HT1080 (cell line): ENCODE measurements at regions not wholly inside any gene's neighbourhood (a gene's known extent, or its start where the extent isn't known, plus 50 kb on each side); places are given as distances from the start of the nearest gene placed in this dataset.
A peak's percentile ranks its signal among the peaks of the same experiment; 100 is the strongest.
"Not testable (repeated sequence)": the region's sequence is repeated elsewhere in the genome, so short reads cannot be mapped to it uniquely, and the experiment has no call there.

ENCODE experiments used
- DNase-seq: peaks from one replicate; pipeline ENCODE4 v3.0.0-alpha.2; 2015; ENCODE audit warnings: low read depth

- DNase-seq = no peak
Observed at GRCh38 chr11:25755918-25756584, 575.9 kb upstream of the ANO3 start.

GRCh38 chr11:25758145-25758661 lies 573.7 kb upstream of the ANO3 start:
- DNase-seq = peak; percentile 41

GRCh38 chr11:25766332-25767015 lies 565.5 kb upstream of the ANO3 start:
- DNase-seq = peak; percentile 15

- peak; percentile 11 for DNase-seq
Observed at GRCh38 chr11:25769287-25769686, 562.6 kb upstream of the ANO3 start.

GRCh38 chr11:25771605-25772004 lies 560.3 kb upstream of the ANO3 start:
- DNase-seq = no peak

- peak; percentile 9 for DNase-seq
Observed at GRCh38 chr11:25775603-25776002, 556.3 kb upstream of the ANO3 start.

- DNase-seq = no peak
Observed at GRCh38 chr11:25776238-25776637, 555.7 kb upstream of the ANO3 start.

GRCh38 chr11:25777343-25777742 lies 554.6 kb upstream of the ANO3 start:
- DNase-seq = no peak

GRCh38 chr11:25779033-25779432 lies 552.9 kb upstream of the ANO3 start:
- DNase-seq = no peak

- DNase-seq = no peak
Observed at GRCh38 chr11:25787416-25787815, 544.5 kb upstream of the ANO3 start.

GRCh38 chr11:25790396-25790795 lies 541.5 kb upstream of the ANO3 start:
- no peak for DNase-seq

- no peak for DNase-seq
Observed at GRCh38 chr11:25793637-25794036, 538.3 kb upstream of the ANO3 start.

GRCh38 chr11:25794804-25795203 lies 537.1 kb upstream of the ANO3 start:
- no peak for DNase-seq

- DNase-seq = no peak
Observed at GRCh38 chr11:25816411-25816810, 515.5 kb upstream of the ANO3 start.

GRCh38 chr11:25824688-25825087 lies 507.2 kb upstream of the ANO3 start:
- DNase-seq = no peak

GRCh38 chr11:25831485-25831884 lies 500.4 kb upstream of the ANO3 start:
- DNase-seq = not testable (repeated sequence)

GRCh38 chr11:25838918-25839625 lies 492.9 kb upstream of the ANO3 start:
- DNase-seq = peak; percentile 21

GRCh38 chr11:25844811-25845210 lies 487.1 kb upstream of the ANO3 start:
- DNase-seq = no peak

- no peak for DNase-seq
Observed at GRCh38 chr11:25855916-25856315, 476.0 kb upstream of the ANO3 start.

GRCh38 chr11:25859776-25860175 lies 472.2 kb upstream of the ANO3 start:
- DNase-seq = no peak

GRCh38 chr11:25860677-25861450 lies 471.1 kb upstream of the ANO3 start:
- peak; percentile 16 for DNase-seq

GRCh38 chr11:25862159-25862558 lies 469.8 kb upstream of the ANO3 start:
- DNase-seq = no peak
